ENCODE measurements at regions not wholly inside any gene's neighbourhood (a gene's known extent, or its start where the extent isn't known, plus 50 kb on each side); places are given as distances from the start of the nearest gene placed in this dataset.

GRCh38 chr5:61649971-61650370 lies 317.9 kb downstream of the ZSWIM6 start:
- 89% methylated on average over 3 to 5 of the region's 5 CpGs for WGBS, 2 donors
- Histone ChIP-seq H3K4me3 (no peak overlapping the region), H3K4me1 (no peaks in the 10 kb centered on the region), H3K9me3 (no peaks in the 10 kb centered on the region), H3K36me3 (no peaks in the 10 kb centered on the region), H3K27me3 (no peaks in the 10 kb centered on the region), H3K27ac (no peak overlapping the region)
- ATAC-seq (ENCODE audit: low FRiP score in 2 of 2) (no peak), DNase-seq (no peak)
- TF ChIP-seq POLR2A (IDR thresholded peaks at IDR 0.05) (no peak), EP300 (IDR thresholded peaks at IDR 0.05) (no peak), POLR2AphosphoS5 (IDR thresholded peaks at IDR 0.05) (no peak)

- no peak overlapping the region for H3K4me3 ChIP-seq
- H3K36me3 ChIP-seq, result no peaks in the 10 kb centered on the region
- ATAC-seq (ENCODE audit: low FRiP score in 2 of 2), result no peak
- TF ChIP-seq POLR2AphosphoS5 (IDR thresholded peaks at IDR 0.05), result no peak
- no peak for TF ChIP-seq POLR2A (IDR thresholded peaks at IDR 0.05)
- no peak for TF ChIP-seq CTCF (IDR thresholded peaks at IDR 0.05)
- TF ChIP-seq EP300 (IDR thresholded peaks at IDR 0.05), result no peak
- no peaks in the 10 kb centered on the region for H3K4me1 ChIP-seq
- WGBS, 2 donors, result 91 to 100% methylated on average over 2 of the region's 2 CpGs
- no peaks in the 10 kb centered on the region for H3K9me3 ChIP-seq
- H3K27me3 ChIP-seq, result no peaks in the 10 kb centered on the region
- H3K27ac ChIP-seq, result no peak overlapping the region
- no peak for DNase-seq
Measured at GRCh38 chr5:61650661-61651060, 318.6 kb downstream of the ZSWIM6 start.

- Histone ChIP-seq H3K36me3 (no peaks in the 10 kb centered on the region), H3K27ac (no peak overlapping the region), H3K4me1 (no peaks in the 10 kb centered on the region), H3K4me3 (no peak overlapping the region), H3K27me3 (no peaks in the 10 kb centered on the region), H3K9me3 (no peaks in the 10 kb centered on the region)
- DNase-seq, result no peak
- ATAC-seq (ENCODE audit: low FRiP score in 2 of 2), result no peak
- TF ChIP-seq POLR2AphosphoS5 (IDR thresholded peaks at IDR 0.05) (no peak), POLR2A (IDR thresholded peaks at IDR 0.05) (no peak), EP300 (IDR thresholded peaks at IDR 0.05) (no peak), CTCF (IDR thresholded peaks at IDR 0.05) (no peak)
- 85 to 91% methylated on average over 2 of the region's 2 CpGs for WGBS, 2 donors
Measured at GRCh38 chr5:61651195-61651594, 319.1 kb downstream of the ZSWIM6 start.

- H3K27me3 ChIP-seq, result no peaks in the 10 kb centered on the region
- TF ChIP-seq CTCF (IDR thresholded peaks at IDR 0.05) (no peak), POLR2AphosphoS5 (IDR thresholded peaks at IDR 0.05) (no peak), POLR2A (IDR thresholded peaks at IDR 0.05) (no peak), EP300 (IDR thresholded peaks at IDR 0.05) (no peak)
- no peak overlapping the region for H3K27ac ChIP-seq
- H3K36me3 ChIP-seq, result no peaks in the 10 kb centered on the region
- no peak for DNase-seq
- no peak overlapping the region for H3K4me3 ChIP-seq
- H3K4me1 ChIP-seq, result no peaks in the 10 kb centered on the region
- H3K9me3 ChIP-seq, result no peaks in the 10 kb centered on the region
- ATAC-seq (ENCODE audit: low FRiP score in 2 of 2), result no peak
Measured at GRCh38 chr5:61652916-61653315, 320.9 kb downstream of the ZSWIM6 start.

- Histone ChIP-seq H3K27me3 (no peaks in the 10 kb centered on the region), H3K36me3 (no peaks in the 10 kb centered on the region), H3K4me1 (peaks cover 0 to 7% (median 0%) of the 10 kb centered on the region in 4 donors), H3K27ac (no peak overlapping the region), H3K4me3 (no peak overlapping the region), H3K9me3 (no peaks in the 10 kb centered on the region)
- no peak for DNase-seq
- WGBS, 2 donors, result 88 to 89% methylated on average over 7 of the region's 7 CpGs
- ATAC-seq (ENCODE audit: low FRiP score in 2 of 2), result no peak
- TF ChIP-seq POLR2AphosphoS5 (IDR thresholded peaks at IDR 0.05) (no peak), POLR2A (IDR thresholded peaks at IDR 0.05) (no peak), CTCF (IDR thresholded peaks at IDR 0.05) (no peak), EP300 (IDR thresholded peaks at IDR 0.05) (no peak)
Measured at GRCh38 chr5:61653807-61654580, 321.9 kb downstream of the ZSWIM6 start.
